GM18502 (cell line): ENCODE measurements at regions not wholly inside any gene's neighbourhood (a gene's known extent, or its start where the extent isn't known, plus 50 kb on each side); places are given as distances from the start of the nearest gene placed in this dataset.

Source experiments
- ATAC-seq: cut with Tn5 transposase; IDR thresholded peaks from one replicate; pipeline ENCODE4 v1.9.1; 2021; ENCODE audit warnings: mild to moderate bottlenecking; ENCODE audit not compliant: unreplicated experiment, poor library complexity

GRCh38 chr2:14256890-14257289 lies 375.6 kb upstream of the LRATD1 start:
- no peak for ATAC-seq

DNA sequence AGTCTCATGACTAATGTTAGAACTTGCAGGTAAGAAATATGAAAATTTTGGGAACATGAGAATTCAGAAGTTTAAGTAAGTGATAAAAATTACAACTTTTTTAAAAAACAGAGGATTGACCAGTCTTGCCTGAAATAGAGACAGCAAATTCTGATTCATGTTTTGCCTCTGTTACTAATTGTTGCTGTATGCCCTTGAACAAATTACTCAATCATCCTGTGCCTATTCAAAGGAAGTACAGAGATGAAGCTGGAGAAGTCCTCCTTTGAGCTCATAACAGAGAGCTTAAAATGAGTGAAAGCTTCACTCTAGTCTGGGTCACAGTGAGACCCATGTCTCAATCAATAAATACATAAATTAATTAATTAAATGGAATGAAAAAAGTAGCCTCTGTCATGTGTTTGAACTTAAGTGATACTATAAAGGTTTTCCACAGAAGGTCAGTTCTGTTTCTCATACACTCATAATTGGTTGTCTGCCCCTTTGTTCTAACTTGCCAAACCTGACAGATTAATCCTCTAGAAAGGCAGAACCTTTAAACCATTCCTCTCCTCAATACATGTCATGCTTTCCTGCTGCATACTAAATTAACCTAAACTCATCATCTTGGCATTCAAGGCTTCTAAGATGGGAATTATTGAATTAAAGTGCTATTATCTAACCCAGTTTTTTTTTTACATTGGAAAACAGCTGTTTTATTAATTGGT lies 374.6 kb upstream of the LRATD1 start:
- no peak for ATAC-seq

DNA sequence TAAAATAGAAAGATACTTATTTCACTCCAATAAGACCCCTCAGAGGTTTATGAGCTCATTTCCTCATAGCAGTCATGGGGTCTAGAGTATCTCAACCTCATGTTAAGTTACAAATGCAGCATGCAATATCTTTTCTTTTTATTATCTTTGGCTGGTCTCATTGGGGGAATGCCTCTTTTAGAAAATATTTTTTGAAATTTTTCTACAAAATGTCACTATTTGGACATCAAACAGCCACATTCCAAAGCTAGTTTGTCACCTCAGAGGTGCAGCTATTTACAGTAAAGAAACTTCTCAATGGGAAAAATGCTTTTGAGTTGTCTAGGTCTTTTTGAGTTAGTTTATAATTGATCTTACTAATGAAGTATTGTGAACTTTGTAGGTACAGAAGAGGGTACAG lies 370.7 kb upstream of the LRATD1 start:
- no peak for ATAC-seq

GRCh38 chr2:14263053-14263452 lies 369.5 kb upstream of the LRATD1 start:
- no peak for ATAC-seq

- ATAC-seq: no peak
Observed at GRCh38 chr2:14270036-14270582, 362.4 kb upstream of the LRATD1 start.

- ATAC-seq: no peak
Observed at GRCh38 chr2:14272396-14273075, 360.0 kb upstream of the LRATD1 start.

DNA sequence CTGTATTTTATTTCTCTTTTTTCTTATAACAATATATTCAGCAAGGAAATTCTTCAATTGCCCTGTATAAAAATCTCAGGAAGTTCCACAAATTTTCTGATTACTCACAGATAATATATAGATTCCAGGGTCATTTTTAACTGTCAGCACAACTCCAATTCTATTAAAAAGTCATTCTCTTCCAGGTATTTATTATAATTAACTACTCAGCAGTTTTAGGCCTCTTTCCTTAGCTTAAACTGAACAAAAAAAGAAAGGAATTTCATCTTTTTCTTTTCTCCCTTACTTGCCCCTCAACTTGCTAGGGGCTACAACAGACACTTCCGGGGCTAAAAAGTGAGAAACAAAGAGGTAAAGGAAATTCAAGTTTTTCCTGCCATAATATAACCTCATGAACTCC lies 358.9 kb upstream of the LRATD1 start:
- ATAC-seq: no peak

DNA sequence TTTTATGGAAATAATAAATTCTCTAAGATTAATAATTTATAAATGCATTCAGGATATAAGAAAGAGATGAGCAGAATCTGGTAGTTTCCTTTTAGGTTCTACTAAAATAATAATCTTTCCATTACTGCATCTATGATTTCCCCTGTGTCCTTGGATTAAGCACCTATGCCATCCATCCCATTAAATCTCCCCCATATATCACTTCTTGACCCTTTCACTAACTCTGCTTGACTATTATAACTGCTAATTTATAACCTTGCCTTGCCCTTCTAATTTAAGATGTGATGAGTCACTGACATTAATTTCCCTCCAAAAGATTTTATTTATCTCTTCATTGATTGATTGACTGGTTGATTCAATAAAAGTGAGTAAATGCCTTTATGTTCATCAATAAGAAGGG lies 348.3 kb upstream of the LRATD1 start:
- ATAC-seq: no peak

- no peak for ATAC-seq
Observed at GRCh38 chr2:14285812-14286211, 346.7 kb upstream of the LRATD1 start.

DNA sequence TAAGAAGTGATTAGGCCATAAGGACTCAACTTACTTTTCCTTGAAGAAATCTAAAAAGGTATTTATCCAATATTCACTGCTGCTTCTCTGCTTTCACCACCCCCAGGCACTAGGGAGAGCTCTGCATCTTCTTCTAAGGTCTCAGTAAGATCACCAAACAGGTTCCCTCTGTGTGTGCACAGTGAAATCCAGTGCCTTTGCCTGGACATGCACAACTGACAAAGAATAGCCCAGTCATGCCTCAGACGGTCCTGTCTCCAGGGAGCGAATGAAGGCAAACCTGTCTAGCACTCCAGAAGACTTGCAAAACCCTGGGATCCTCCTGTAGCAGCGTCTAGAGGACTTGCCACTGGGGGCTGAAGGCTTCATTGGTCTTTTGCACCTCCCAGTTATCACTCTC lies 344.5 kb upstream of the LRATD1 start:
- ATAC-seq: no peak

DNA sequence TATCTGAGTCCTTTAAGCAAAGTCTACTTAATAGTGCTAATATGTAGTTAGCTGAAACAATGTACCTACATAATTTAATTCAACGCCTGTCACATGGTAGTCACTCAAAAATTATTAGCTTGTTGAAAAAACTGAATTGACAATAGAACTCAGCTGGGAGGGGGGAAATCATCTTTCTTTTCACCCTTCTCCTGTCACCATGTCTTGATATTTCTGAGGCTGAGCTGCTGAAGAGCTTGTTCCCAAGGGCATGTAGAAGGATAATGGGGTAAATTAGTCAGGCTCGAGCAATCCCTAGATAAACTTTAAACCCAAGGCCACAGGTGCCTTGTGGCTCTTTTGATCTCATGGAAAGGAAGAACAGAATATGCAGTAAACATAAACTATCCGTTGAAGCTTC lies 339.6 kb upstream of the LRATD1 start:
- ATAC-seq: no peak

- ATAC-seq: no peak
Observed at GRCh38 chr2:14297340-14297739, 335.2 kb upstream of the LRATD1 start.

- ATAC-seq: no peak
Observed at GRCh38 chr2:14297906-14298305, 334.6 kb upstream of the LRATD1 start.

DNA sequence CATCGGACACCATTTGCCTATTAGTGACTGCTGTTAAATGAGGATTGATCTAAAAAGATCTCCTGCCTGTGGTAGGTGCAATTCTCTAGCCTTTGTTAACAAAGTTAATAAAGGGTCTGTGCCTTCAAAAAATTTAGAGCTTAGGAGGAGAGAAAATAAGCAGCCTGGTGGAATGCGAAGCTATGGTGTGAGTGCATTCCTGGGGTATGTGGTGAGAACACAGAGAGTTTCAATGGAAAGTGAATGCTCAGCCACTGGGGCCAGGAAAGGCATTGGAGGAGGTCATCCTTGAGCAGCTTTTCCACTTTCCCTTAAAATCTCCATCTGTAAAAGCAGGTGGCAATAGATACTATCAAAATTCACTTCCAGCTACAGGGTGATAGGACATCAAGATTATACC lies 331.2 kb upstream of the LRATD1 start:
- ATAC-seq: no peak

DNA sequence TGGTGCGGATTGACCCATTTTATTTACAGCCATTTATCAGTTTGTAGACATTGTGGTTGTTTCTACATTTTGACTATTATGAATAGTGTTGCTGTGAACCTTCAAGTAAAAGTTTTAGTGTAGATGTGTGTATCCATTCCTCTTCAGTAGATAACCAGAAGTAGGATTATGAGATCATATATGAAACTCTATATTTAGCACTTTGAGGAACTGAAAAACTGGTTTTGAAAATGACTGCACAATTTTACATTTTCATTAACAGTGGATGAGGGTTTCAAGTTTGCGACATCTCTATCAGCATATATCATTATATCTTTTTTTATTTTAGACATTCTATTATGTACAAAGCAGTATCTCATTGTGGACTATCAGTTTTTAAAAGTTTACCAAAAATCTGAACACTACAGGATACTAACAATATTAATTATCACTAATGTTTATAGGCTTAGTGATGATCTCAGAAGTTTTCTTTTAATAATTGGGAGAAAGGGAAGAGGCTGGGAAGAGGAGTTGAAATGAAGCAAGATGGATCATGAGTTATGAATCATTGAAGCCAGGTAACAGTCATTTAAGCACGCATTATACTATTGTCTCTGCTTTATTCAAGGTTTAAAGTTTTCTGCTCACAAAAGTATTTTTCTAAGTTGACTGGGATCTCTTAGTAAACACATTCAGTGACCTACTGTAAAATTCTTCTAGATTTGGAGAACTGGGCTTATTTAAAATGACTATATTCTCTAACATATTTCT lies 329.0 kb upstream of the LRATD1 start:
- peak; percentile 94 for ATAC-seq

DNA sequence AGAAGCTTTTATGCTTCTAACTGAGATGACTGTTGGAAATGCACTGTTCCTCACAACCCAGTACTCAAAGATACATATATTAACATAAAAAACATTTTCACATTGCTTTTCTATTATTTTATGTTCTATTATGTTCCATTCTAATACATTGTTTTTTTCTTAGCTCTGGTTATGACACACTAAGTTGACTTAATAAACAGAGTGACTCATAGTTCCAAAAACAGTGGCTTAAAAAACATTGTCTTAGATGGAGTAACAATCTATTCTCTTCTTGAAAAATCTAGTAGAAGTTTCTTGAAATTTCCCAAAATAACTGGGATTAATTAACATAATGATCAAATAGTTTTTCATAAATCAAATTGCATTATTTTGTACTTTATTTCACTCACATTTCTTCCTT lies 328.2 kb upstream of the LRATD1 start:
- no peak for ATAC-seq

DNA sequence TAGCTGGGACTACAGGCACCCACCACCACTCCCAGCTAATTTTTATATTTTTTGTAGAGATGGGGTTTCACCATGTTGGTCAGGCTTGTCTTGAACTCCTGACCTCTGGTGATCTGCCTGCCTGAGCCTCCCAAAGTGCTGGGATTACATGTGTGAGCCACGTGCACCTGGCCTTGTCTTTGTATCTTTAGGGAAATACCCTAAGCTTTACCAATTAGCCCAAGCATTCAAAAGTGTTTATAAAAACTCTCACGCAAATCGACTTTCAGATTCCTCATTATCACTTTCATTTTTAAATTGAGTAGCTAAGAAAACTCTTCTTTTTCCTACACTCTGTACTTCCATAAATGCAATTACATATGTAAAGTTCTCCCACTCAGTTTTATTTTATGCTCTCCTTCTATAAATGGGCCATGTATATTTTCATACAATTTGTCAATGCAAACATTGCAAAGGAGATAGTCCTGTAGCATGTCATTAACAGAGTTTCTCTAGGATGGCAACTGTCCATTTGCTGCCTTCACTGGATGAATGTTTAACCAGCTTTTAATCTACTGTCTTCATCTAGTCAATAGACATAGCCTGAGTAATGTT lies 326.2 kb upstream of the LRATD1 start:
- no peak for ATAC-seq

GRCh38 chr2:14313341-14313740 lies 319.2 kb upstream of the LRATD1 start:
- no peak for ATAC-seq

DNA sequence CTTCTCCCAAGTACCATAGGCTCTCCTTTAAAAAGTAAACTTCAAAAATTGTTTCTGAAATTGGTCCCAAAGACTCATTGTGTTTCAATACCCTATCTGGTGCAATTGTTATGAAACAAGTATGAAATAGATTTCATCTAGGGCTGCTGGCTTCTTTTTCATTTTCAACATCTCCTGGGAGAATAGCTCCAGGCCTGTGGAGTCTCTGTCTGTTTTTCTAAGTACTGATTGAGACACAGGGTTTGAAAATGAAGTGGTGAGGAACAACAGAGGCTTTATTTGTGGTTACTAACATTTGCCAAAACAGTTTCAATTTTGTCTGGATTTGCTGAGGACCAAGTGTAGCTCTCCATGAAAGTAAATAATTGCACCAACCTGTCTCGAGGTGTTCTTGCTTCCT lies 315.9 kb upstream of the LRATD1 start:
- no peak for ATAC-seq

- no peak for ATAC-seq
Observed at GRCh38 chr2:14321357-14321756, 311.2 kb upstream of the LRATD1 start.

DNA sequence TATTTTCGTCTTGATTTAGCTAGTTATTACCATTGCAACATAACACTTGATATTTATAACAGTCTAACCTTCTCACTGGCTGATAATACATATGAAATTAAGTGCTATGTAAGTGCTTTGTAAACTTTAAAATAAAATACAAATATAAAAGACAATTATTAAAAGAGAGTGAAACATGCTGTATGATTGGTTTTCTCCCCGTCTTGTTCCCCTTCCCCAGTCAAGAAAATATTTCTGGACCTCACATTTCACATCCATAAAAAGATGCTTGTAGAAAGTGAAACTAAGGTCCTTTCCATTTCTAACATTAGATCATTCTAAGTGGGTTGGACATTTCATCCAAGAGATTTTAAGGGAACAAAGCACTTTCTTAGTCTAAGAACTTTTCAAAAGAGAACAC lies 310.2 kb upstream of the LRATD1 start:
- ATAC-seq: no peak
